HCT116 (cell line): ENCODE measurements at regions not wholly inside any gene's neighbourhood (a gene's known extent, or its start where the extent isn't known, plus 50 kb on each side); places are given as distances from the start of the nearest gene placed in this dataset.

Experiments
- ATAC-seq: fragments of 200-7000 bp; cut with Tn5 transposase; 2 replicates; pipeline ENCODE4 v1.9.1; 2020; ENCODE audit warnings: mild to moderate bottlenecking, moderate library complexity
- BruUV-seq: library from RNA; stranded (reverse); fragments of 400-500 nt; replicated peaks from 2 replicates; lab custom pipeline; 2021; lab: Mats Ljungman, UMichigan
- CTCF ChIA-PET: fragments of 300-600 bp; sonication (Branson Sonifier 250); formaldehyde crosslinking; loops from one replicate; lab custom pipeline; 2021; ENCODE audit warnings: antibody characterized with exemption; lab: Charles Lee
- POLR2A ChIA-PET: fragments of 300-600, 350-600 bp; sonication (Branson Sonifier 250); formaldehyde crosslinking; loops from one replicate; lab custom pipeline; 2021; ENCODE audit warnings: antibody characterized with exemption; lab: Charles Lee
- RAD21 ChIA-PET, 2 experiments: fragments of 300-600 bp; sonication (Branson Sonifier 250); formaldehyde crosslinking; loops; one replicate each; lab custom pipeline; 2023; ENCODE audit warnings: low total read pairs in 2 of 2; ENCODE audit not compliant: uncharacterized antibody in 2 of 2, unreplicated experiment in 2 of 2, low non-redundant PET in 1 of 2; lab: Charles Lee
- DNase-seq: peaks from one replicate; pipeline ENCODE4 v3.0.0-alpha.2; 2010; ENCODE audit warnings: low read depth, low spot score
- H2AFZ ChIP-seq: fragments of 200-600 bp; shearing (Covaris generic), sonication (generic); 2 replicates; pipeline ENCODE4 v1.6.1; 2017; ENCODE audit warnings: low read depth, mixed run types, mixed read lengths, antibody characterized with exemption, low read length; ENCODE audit not compliant: poor library complexity, severe bottlenecking
- H3K27ac ChIP-seq: 2 replicates; pipeline ENCODE4 v1.5.1; 2012; ENCODE audit warnings: low read depth, low read length
- H3K27me3 ChIP-seq: fragments of 200-600 bp; sonication (generic); 2 replicates; pipeline ENCODE4 v1.6.1; 2016; ENCODE audit warnings: mixed run types, low read length, mixed read lengths; ENCODE audit not compliant: insufficient read depth
- H3K36me3 ChIP-seq, 2 experiments: fragments of 200-500 bp in 1 of 2; fragments of 200-600 bp in 1 of 2; sonication (Bioruptor generic) in 1 of 2; sonication (generic) in 1 of 2; 2 replicates each; pipeline versions ENCODE4 v1.5.1 to v1.6.1; 2014 to 2016; ENCODE audit warnings: low read length in 2 of 2, inconsistent platforms in 1 of 2, mixed read lengths in 1 of 2, mixed run types in 1 of 2; ENCODE audit not compliant: insufficient read depth in 2 of 2, control insufficient read depth in 1 of 2
- H3K4me1 ChIP-seq, 2 experiments: fragments of 200-600 bp in 1 of 2; sonication (generic) in 1 of 2; 2 replicates each; pipeline versions ENCODE4 v1.5.1 to v1.6.1; 2012 to 2017; ENCODE audit warnings: low read length in 2 of 2, inconsistent platforms in 1 of 2, mild to moderate bottlenecking in 1 of 2, mixed read lengths in 1 of 2, mixed run types in 1 of 2, moderate library complexity in 1 of 2; ENCODE audit not compliant: insufficient read depth in 2 of 2, control insufficient read depth in 1 of 2
- H3K4me2 ChIP-seq: fragments of 200-600 bp; sonication (generic); 2 replicates; pipeline ENCODE4 v1.6.1; 2017; ENCODE audit warnings: mixed run types, low read length, mixed read lengths
- H3K4me3 ChIP-seq, 2 experiments: fragments of 200-600 bp in 1 of 2; sonication (generic) in 1 of 2; replicated peaks in 1 of 2; 2 replicates each; pipeline ENCODE4 v1.5.1; 2011 to 2016; ENCODE audit warnings: low read length in 2 of 2, control low read depth in 1 of 2, low read depth in 1 of 2, mild to moderate bottlenecking in 1 of 2, mixed read lengths in 1 of 2, mixed run types in 1 of 2
- H3K79me2 ChIP-seq: fragments of 200-600 bp; sonication (generic); 2 replicates; pipeline ENCODE4 v1.6.1; 2017; ENCODE audit warnings: mild to moderate bottlenecking, mixed run types, low read length, moderate library complexity, mixed read lengths; ENCODE audit not compliant: insufficient read depth
- H3K9ac ChIP-seq: fragments of 200-600 bp; sonication (generic); 2 replicates; pipeline ENCODE4 v1.6.1; 2016; ENCODE audit warnings: low read length, mixed read lengths
- H3K9me2 ChIP-seq: fragments of 200-600 bp; sonication (generic), shearing (Covaris generic); 2 replicates; pipeline ENCODE4 v1.6.1; 2017; ENCODE audit warnings: mixed run types, mild to moderate bottlenecking, moderate library complexity; ENCODE audit not compliant: insufficient read depth
- H3K9me3 ChIP-seq, 2 experiments: fragments of 200-500 bp in 1 of 2; fragments of 200-600 bp in 1 of 2; sonication (Bioruptor generic) in 1 of 2; sonication (generic) in 1 of 2; 2 replicates each; pipeline ENCODE4 v1.6.1; 2014 to 2017; ENCODE audit warnings: low read length in 2 of 2, mixed read lengths in 2 of 2, inconsistent platforms in 1 of 2, low read depth in 1 of 2, mild to moderate bottlenecking in 1 of 2, mixed run types in 1 of 2, moderate library complexity in 1 of 2; ENCODE audit not compliant: control insufficient read depth in 1 of 2, insufficient read depth in 1 of 2
- H4K20me1 ChIP-seq: fragments of 200-600 bp; sonication (generic), shearing (Covaris generic); 2 replicates; pipeline ENCODE4 v1.6.1; 2017; ENCODE audit warnings: mixed run types, mild to moderate bottlenecking, moderate library complexity; ENCODE audit not compliant: insufficient read depth
- CBX3 ChIP-seq: IDR thresholded peaks from 2 replicates; pipeline ENCODE4 v1.6.1; 2012; ENCODE audit warnings: low read depth
- CTCF ChIP-seq, 3 experiments: fragments of 200-600 bp in 1 of 3; sonication (generic) in 1 of 3; IDR thresholded peaks in 2 of 3; conservative IDR thresholded peaks in 1 of 3; 2 replicates each; pipeline ENCODE4 v1.5.1; 2012 to 2017; ENCODE audit warnings: low read depth in 2 of 3, low read length in 2 of 3, antibody characterized with exemption in 1 of 3, borderline replicate concordance in 1 of 3, control low read depth in 1 of 3, mild to moderate bottlenecking in 1 of 3, mixed read lengths in 1 of 3, mixed run types in 1 of 3, moderate library complexity in 1 of 3; ENCODE audit not compliant: insufficient read depth in 1 of 3
- ELF1 ChIP-seq: IDR thresholded peaks from 2 replicates; pipeline ENCODE4 v1.6.1; 2012; ENCODE audit warnings: low read depth, borderline replicate concordance
- EZH2 ChIP-seq: fragments of 200-600 bp; sonication (generic); IDR thresholded peaks from 2 replicates; pipeline ENCODE4 v1.6.1; 2017; ENCODE audit warnings: antibody characterized with exemption, mixed run types
- EZH2phosphoT487 ChIP-seq: fragments of 200-600 bp; IDR thresholded peaks from 2 replicates; pipeline ENCODE4 v1.6.1; 2018; ENCODE audit warnings: antibody characterized with exemption, borderline replicate concordance
- JUND ChIP-seq: IDR thresholded peaks from 2 replicates; pipeline ENCODE4 v1.6.1; 2012
- MAX ChIP-seq: IDR thresholded peaks from 2 replicates; pipeline ENCODE4 v1.6.1; 2012
- POLR2A ChIP-seq: IDR thresholded peaks from 2 replicates; pipeline ENCODE4 v1.7.0; 2011; ENCODE audit warnings: borderline replicate concordance; ENCODE audit not compliant: insufficient read depth, insufficient read length; ENCODE audit errors: extremely low read depth
- POLR2AphosphoS5 ChIP-seq: IDR thresholded peaks from 2 replicates; pipeline ENCODE4 v1.6.1; 2011; ENCODE audit warnings: mild to moderate bottlenecking, low read depth, low read length, moderate library complexity
- RAD21 ChIP-seq: IDR thresholded peaks from 2 replicates; pipeline ENCODE4 v1.6.1; 2012; ENCODE audit warnings: low read depth, mild to moderate bottlenecking
- YY1 ChIP-seq: IDR thresholded peaks from 2 replicates; pipeline ENCODE4 v1.6.1; 2011; ENCODE audit warnings: low read length, low read depth, moderate library complexity, mild to moderate bottlenecking; ENCODE audit not compliant: insufficient replicate concordance; ENCODE audit errors: extremely low read depth
- intact Hi-C: fragments of 100-400 bp; cut with micrococcal nuclease; formaldehyde crosslinking; loops from 2 replicates; pipeline ENCODE4 v1.10.0; 2022
- TF ChIP-seq, protein P1 (sequence below): IDR thresholded peaks from 2 replicates; pipeline ENCODE4 v1.6.1; 2012

GRCh38 chr5:145056800-145057199 is 778.3 kb downstream of the PRELID2 start:
- no peak overlapping the region for H3K9ac ChIP-seq
- H3K27ac ChIP-seq: no peak overlapping the region
- CTCF ChIA-PET: no interaction called here
- no peak for TF ChIP-seq POLR2AphosphoS5
- no peak for TF ChIP-seq JUND
- TF ChIP-seq POLR2A: no peak
- TF ChIP-seq EZH2: no peak
- no peak for TF ChIP-seq CTCF (IDR thresholded peaks at IDR 0.05 in 2 of 3, conservative IDR thresholded peaks at IDR 0.05 in 1 of 3; ENCODE audit: borderline replicate concordance in 1 of 3, insufficient read depth in 1 of 3, low read depth in 2 of 3, low read length in 2 of 3)
- no peak for TF ChIP-seq EZH2phosphoT487
- TF ChIP-seq CBX3: no peak
- TF ChIP-seq YY1: no peak
- no peak for TF ChIP-seq MAX
- no peak for TF ChIP-seq RAD21
- TF ChIP-seq, protein P1, sequence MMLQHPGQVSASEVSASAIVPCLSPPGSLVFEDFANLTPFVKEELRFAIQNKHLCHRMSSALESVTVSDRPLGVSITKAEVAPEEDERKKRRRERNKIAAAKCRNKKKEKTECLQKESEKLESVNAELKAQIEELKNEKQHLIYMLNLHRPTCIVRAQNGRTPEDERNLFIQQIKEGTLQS: no peak
- TF ChIP-seq ELF1: no peak
- no peak overlapping the region for H3K4me2 ChIP-seq
- POLR2A ChIA-PET: no interaction called here
- no TSS peak for BruUV-seq
- H2AFZ ChIP-seq: no peak overlapping the region
- no peaks in the 10 kb centered on the region for H3K36me3 ChIP-seq
- no peaks in the 10 kb centered on the region for H3K4me1 ChIP-seq
- H3K4me3 ChIP-seq: no peak overlapping the region
- ATAC-seq (no peak), DNase-seq (no peak)
- no peaks in the 10 kb centered on the region for H3K9me2 ChIP-seq
- H3K79me2 ChIP-seq: no peaks in the 10 kb centered on the region
- H3K27me3 ChIP-seq: peaks cover 6% of the 10 kb centered on the region; the same call in 1 of the 2 replicates
- RAD21 ChIA-PET: interaction anchor here in 1 of 2 experiments (0.6 kb wide), 1 partner anchor 796 kb away, joined by 4 read pairs; no protein-coding TSS in a partner anchor
- intact Hi-C loops: no loop called here
- no peaks in the 10 kb centered on the region for H4K20me1 ChIP-seq
- no peaks in the 10 kb centered on the region for H3K9me3 ChIP-seq
